Embryonic facial prominence (tissue), 1 donor: ENCODE measurements at regions not wholly inside any gene's neighbourhood (a gene's known extent, or its start where the extent isn't known, plus 50 kb on each side); places are given as distances from the start of the nearest gene placed in this dataset.
A peak's percentile ranks its signal among the peaks of the same experiment; 100 is the strongest.

Experiments
- DNase-seq: peaks from one replicate; pipeline ENCODE4 v3.0.0-alpha.2; 2016; ENCODE audit errors: extremely low spot score

DNA sequence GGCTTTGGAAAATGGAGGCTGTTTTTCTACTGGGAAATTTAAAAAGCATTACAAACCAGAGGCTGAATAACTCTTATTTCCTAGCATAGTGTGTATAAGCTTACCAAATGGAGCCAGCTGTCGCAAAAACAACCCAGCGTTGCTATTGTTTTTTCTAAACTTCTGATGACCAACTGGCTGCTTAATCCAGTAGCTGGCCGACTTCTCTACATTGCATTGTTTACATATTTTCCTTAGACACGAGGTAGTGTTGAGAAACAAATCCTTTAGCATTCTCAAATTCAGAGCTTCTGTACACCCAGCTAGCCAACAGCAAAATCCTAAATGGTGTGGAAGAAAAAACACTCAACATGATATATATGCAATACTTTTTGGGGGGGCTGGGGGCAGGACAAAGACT is 161.0 kb upstream of the ADAMTS9 start:
- no peak for DNase-seq

DNA sequence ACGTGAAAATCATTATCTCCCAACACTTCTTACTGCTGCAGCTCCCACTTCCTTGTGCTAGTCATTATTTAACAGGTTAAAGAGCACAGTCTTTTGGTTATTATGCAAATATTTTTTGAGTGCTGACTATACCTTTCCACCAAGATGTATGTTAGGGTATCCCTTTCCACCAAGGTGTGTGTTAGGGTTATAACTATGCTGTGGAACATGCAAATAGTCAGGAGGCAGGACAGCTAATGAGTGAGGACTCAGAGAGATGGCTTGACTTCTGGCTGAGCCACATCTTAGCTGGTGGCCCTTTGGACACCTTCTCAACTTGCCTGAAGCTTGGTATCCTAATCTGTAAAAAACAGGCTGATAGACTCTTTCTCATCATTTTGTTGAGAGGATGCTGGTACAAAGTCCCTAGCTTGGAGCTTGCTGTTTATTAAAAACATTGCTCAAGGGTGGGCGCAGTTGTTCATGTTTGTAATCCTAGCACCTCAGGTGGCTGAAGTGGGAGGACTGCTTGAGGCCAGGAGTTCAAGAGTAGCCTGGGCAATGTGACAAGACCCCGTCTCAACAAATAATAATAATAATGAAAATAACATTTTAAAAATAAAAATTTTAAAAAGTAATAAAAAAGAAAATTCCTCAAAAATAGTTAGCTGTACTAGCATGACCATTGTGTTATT is 160.5 kb upstream of the ADAMTS9 start:
- DNase-seq: no peak

DNA sequence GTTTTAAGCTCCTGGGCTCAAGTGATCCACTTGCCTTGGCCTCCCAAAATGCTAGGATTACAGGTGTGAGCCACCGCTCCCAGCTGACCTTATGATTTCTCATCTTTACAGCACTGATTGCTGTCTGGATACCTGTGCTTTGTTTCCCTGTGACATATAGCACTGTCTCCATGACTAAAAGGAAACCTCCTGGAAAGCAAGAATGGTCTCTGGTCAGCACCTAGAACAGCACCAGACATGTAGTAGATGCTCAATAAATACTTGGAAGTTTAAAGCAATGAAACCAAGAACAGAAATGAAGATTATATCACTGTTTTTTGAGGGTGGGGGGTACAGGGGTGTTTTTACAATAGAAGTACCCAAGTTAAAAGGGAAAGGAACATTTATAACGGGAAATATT is 156.8 kb upstream of the ADAMTS9 start:
- DNase-seq: no peak

DNA sequence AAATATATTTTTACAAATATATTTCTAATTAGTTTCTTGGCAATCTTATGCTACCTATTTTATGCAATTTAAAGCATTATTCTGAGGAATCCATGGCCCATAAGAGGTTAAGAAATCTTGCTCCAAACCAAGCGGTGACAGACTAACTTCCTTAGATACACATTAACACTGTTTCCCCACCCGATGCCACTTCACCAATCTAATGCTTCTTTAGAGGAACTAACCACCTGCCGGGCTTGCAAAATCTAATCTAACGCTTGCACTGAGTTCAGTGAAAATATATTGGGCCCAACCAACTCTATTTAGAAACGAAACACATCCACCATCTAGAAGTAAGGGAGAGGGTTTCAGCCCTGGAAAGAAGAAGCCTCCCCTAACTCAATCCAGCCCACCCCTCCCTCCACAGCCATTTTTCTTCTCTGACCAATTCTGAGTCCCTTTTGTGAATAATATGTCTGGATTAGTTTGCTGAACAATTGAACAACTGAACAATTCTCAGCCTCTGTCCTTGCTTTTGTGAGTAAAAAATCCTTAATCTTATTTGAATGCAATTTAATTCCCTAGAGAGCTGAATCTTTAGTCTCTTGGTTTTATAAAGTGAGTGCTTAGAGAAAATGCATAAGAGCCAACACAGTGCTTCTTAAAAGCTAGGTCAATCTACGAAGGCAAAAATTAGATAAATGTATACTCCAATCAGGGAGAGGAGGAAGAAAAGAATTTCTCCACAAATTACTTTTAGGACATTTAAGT is 150.4 kb upstream of the ADAMTS9 start:
- DNase-seq: no peak

DNA sequence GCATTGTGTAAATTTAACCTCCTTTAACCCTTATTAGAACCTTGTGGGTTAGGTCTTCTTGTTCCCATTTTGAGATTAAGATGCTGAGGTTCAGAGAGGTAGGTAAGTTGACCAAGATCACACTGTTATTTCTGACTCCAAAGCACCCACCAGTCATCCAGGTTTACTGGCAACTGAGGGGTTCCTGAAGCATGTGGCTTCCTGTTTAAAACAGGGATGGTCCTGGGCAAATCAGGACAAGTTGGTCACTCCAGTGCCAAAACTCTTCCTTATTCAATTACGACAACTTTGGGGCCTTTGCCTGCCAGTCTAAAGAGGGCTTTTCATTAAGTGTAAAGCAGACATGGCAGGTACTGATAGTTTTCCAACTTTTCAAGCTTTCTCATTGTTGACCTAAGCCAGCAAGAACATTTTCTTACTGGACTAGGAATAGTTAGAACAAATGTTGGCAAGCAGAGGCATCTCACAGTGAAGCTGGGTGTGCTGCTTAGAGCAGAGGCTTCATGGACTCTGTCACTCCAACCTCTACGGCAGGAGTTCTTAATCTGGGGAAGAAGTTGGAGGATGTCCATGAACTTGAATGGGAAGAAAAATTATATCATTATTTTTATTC is 149.4 kb upstream of the ADAMTS9 start:
- DNase-seq: no peak

DNA sequence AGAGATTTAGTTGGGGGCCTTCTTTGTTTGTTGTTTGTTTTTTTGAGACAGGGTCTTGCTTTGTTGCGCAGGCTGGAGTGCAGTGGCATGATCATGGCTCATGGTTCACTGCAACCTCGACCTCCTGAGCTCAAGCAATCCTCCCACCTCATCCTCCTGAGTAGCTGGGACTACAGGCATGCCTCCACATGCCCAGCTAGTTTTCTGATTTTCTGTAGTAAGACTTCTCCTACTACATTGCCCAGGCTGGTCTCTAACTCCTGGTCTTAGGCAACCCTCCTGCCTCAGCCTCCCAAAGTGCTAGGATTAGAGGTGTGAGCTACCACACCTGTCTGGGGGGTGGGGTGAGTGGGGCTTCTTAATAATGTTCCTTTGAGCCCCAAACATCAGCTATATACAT is 148.3 kb upstream of the ADAMTS9 start:
- no peak for DNase-seq

DNA sequence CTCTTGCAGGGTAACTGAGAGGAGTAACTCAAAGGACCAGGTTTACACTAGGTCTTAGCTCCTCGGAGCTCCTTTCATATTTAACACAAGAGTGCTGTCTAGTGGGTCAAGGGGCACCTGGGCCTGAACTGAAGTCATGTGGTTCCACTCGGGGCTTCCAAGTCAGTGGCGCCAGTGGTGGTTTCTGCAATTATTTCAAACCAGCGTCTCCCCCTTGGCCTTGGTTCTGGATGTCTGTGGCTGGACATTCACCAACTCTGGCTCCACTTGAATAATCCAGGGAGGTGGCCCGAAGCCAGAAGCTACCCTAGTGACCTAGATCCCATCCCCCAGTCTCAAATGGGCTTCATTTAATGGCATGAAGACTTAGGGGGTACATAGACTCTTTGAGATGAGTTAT is 144.3 kb upstream of the ADAMTS9 start:
- no peak for DNase-seq

DNA sequence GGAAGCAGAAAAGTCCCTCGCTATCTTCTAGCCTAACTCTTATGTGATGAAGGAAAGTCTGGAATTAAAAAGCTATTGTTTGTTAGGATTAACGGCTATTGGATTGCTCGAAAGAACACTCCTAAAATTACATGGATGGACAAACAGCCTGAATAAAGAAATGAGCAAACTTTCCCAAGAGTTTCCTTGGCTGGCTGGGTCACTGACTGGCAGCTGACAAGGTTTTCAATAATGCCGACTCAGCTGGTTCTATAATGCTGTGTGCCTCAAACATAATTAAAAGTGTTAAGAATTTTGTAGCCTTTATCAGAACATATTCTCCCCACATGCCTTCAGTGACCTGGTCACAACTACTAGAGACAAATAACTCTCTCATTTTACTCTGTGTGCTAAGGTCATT is 142.9 kb upstream of the ADAMTS9 start:
- no peak for DNase-seq

DNA sequence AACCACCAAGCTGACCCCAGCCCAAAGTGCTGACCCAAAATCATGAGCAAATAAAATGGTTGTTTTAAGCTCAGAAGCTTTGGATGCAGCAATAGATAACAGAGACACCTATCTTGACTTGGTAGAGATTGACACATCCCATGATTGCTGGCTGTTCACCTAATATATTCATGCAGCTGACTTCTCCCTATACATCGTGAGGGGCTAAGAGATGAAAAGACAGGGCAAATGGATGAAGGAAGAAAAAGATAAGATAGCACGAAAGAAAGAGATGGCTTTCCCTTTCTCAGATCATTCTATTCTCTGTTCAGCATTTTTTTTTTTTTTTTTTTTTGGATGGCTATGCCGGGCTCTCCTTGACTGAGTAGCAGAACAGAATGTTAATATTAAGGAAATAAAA is 141.5 kb upstream of the ADAMTS9 start:
- DNase-seq: no peak

DNA sequence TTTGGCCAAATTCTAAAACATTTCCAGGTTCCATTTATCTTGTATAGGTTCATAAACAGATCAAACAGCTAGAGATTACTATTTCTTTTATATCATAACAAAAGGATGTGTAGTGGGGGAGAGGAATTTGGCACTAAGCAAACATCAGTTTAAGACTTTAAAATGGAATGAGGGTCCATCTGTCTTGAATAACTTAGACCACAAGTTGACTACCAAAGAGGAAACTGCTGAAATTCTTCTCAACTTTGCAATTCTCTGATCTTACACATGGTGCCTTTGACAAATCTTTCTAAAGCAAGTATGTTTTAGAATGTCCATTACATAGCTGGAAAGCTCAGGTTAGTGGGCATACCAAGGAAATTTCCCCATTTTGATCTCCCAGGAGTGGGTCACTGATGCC is 140.5 kb upstream of the ADAMTS9 start:
- DNase-seq: no peak

DNA sequence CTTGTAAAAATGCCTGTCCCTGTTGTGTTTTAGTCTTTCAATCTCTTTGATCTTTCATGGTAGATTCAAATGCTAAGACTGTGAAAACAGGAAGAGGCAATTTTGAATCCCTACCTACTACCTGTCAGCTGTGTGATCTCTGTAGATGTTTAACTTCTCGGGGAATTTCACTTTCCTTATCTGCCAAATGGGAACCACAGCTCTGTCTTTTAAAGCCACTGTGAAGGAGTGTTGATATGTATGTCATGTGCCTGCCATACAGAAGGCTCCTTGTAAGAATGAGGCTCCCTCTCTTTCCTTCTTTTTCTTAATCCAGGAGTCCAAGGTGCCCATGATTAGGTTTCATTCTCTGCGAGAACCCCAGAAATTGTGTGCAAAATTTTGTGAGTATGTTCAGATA is 139.6 kb upstream of the ADAMTS9 start:
- DNase-seq: no peak

DNA sequence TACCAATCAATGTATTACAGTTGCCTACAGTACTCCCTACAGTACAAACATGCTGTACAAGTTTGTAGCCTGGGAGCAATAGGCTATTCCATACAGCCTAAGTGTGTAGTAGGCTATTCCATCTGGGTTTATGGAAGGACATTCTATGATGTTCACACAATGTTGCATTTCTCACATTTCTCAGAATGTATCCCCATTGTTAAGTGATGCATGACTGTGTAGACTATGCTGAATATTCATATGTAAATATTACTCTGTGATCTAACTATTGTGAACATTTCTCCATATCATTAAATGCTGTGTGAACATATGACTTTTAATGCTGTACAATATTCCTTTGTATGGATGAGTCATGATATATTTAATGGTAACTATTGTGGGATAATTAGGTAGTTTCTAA is 139.2 kb upstream of the ADAMTS9 start:
- no peak for DNase-seq

DNA sequence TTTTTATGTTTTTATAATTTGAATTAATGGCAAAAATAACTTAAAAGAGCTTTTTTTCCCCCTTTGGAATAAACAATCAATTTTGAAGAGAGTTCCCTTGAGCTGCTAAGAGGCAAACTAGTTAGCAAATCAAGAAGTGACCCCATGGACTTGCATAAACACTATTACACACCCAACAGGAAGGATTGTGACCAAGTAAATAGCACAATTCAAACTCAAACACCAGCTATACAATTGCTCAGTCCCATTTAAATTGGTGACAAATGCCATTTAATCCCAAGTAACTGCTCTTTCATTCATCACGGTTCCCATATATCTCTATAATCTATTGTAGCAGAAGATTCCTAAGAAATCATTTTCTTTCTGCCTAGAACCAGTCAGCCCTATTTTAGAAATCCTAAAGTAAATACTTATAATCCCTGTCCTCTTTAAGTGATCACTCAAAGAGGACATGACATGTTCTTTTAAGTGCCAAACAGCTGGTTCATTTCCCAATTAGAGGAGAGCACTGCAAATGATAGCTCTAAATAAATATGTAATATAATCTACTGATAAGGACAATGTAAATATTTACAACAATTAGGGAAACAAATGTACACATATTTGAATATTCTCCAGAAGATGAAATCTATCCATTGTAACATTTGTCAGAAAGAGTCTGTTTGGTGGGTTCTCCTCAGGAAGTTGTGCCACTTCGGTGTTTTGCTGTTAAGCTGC is 137.8 kb upstream of the ADAMTS9 start:
- DNase-seq: no peak

DNA sequence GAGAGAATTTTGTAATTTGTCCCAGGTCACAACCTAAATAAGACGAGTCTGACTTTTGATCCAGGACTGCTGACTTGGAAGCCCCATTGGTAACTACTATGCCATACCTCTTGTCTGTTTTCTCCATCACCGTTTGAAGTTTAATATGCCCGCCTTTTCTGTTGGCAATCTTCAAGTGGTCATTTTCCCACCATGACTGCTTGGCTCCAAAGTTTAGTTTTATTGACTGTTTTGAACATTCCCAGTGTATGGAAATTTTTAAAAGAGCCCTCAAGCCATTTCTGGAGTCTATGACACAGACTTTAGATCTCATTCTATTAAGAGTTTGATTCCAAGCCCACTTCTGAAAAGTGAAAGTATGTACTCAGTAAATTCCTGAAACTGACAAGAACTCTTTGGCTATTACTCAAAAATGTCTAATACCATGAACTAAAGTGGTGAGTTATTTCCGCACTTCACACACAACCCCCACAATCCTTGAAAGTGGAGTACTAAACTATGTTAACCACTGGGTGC is 136.7 kb upstream of the ADAMTS9 start:
- no peak for DNase-seq

DNA sequence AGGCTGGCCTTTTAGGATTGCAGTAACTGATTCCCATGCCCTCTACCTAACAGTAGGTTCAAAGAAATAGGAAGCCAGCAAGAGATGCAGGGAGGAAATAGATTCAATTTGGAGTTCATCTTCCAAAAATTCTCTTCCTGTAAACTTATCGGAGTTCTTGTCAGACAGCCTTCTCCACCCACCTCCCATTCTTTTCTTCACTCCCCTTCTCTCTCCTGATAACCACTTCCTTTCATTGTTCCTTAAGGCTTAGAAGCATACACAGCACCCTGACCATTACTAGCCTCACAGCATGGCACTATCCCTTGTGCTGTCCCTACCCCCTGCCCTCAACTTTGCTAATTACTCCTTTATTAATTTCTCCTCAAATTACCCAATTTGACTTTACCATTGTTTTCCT is 130.4 kb upstream of the ADAMTS9 start:
- DNase-seq: no peak

DNA sequence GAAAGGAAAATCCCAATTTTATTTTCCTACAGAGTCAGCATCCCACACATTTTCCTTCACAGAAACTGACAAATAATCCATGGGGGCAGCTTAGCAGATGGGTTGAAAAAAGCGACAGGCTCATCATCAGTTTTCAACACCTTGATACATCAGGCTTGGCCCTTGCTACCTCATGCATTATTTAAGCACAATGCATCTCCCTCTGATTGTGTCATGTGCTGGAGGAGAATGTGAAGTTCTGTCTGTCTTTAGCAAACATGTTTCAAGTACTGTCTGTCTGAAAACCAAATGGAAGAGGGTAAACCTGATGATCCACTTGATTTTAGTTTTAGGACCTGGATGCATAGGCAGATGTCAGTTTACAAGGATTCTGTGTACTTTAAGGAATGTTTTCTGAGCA is 128.6 kb upstream of the ADAMTS9 start:
- no peak for DNase-seq

DNA sequence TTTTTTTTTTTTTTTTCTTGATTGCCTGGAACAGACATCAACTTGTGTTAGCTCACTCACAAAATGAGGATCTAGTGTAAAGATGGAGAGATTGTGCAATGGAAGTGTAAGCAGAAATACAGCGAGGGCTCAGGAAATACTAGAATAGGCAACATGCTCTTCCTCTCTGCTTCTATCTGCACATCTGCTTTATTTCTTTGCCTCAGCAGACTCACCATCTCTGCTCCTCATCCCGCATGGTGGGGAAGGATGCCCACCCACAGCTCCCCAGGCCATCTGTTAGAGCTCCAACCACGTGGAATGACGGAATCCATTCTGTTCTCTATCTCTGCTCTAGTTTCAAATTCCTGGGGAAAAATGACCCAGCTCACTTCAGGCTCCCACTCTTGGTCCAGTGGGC is 128.0 kb upstream of the ADAMTS9 start:
- DNase-seq: no peak

DNA sequence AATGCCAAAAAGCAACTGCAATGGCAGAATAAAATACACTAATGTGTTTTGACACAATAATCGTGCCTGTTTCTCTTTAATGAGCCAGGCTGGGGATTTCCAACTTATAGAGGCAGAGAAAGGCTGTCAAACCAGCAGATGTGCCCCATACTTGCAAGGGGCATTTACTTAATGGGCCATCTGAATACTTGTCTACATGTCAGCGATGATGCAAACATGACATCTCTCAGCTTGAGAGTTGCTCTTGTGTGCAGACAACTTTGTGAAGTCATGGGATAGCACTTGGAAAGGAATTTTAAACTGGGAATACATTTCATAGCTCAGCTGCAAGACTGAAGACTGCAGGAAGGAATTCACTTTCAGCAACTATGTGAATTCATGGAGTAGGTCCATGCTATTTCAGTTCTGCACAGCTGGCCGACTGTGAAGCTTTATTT is 127.4 kb upstream of the ADAMTS9 start:
- DNase-seq: peak; percentile 59

DNA sequence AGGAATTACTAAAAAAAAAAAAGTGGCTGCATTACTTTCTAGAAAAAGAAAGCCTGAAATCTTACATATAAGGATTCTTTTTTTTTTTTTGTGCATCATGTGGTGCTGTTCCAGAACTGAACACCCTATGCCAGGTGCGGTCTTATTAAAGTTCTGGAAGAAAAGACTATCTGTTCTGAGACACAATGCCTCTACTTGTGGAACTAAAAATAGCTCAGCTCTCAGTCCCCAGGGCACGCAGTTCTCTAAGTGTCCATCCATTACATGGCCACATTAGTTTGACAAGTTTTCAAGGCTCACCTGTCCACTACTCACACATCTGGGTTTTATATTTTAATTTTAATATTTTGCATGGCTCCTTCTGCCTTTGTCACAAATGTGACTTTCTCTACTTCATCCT is 126.6 kb upstream of the ADAMTS9 start:
- DNase-seq: no peak

DNA sequence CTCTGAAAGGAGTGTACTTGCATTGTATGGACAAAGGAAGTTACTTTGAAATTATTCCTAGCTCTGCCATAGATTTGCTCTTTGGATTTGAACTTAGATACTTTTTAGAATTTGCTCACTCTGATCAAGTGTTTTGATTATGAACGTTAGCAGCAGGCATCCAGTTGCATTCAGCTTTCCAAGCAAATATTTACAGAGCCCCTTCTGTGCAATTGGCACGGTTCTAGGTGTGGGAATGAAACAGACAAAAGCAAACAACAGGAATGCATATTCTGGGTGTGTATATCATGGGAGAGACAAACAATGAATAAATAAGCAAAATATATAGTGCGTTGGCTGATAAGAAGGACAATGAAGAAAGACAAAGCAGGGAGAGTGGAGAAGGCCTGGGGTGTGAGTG is 125.5 kb upstream of the ADAMTS9 start:
- DNase-seq: no peak

DNA sequence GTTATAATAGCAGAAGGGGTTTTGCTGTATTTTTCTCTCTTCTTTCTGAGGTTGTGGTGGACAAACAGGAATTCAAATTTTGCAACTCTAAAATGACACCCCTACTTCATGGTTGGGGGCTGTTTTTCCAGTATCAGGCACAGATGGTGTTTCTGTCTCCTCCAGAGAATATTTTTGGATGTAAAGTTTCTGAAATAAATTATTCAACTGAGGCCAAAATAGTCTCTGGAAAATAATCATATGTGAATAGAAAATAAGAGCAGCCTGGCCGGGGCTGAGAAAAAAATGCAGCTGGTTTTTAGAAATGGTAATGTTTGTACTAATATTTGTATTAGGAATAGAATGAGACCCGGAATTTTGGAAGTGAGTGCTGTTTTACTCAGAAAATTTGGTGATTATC is 121.3 kb upstream of the ADAMTS9 start:
- no peak for DNase-seq

DNA sequence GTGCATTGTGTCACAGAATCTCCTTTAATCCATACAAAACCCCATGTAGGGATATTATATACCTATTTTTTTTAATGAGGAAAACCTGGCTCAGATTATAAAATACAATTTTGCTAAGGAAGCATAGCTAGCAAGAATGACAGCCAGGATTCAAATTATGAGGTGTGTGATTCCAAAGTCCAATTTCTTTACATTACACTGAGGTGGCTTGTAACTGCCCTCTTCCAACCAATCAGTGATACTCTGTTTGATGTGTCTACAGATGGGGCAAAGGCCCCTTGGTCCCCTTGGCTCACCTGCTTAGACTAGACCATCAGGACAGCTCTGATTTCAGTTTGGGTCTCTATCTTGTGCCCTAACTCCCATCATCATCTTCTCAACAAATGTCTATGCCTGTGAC is 120.3 kb upstream of the ADAMTS9 start:
- DNase-seq: no peak
